H9 (cell line): ENCODE measurements at regions not wholly inside any gene's neighbourhood (a gene's known extent, or its start where the extent isn't known, plus 50 kb on each side); places are given as distances from the start of the nearest gene placed in this dataset.

Source experiments
- DNase-seq: peaks from one replicate; pipeline ENCODE4 v3.0.0-alpha.2; 2017
- H2AFZ ChIP-seq: one replicate; pipeline ENCODE4 v1.6.1; 2013; ENCODE audit warnings: mild to moderate bottlenecking, low read length, control low read depth, moderate library complexity
- H2AK5ac ChIP-seq: 2 replicates; pipeline ENCODE4 v1.6.1; 2013; ENCODE audit warnings: low read length, control low read depth, mixed read lengths; ENCODE audit not compliant: insufficient read length
- H2BK120ac ChIP-seq: one replicate; pipeline ENCODE4 v1.6.1; 2013; ENCODE audit warnings: low read depth, mild to moderate bottlenecking, low read length, control low read depth, inconsistent platforms; ENCODE audit not compliant: poor library complexity, severe bottlenecking
- H2BK12ac ChIP-seq: 2 replicates; pipeline ENCODE4 v1.6.1; 2013; ENCODE audit warnings: low read length, control low read depth, mixed read lengths, low read depth; ENCODE audit not compliant: insufficient read length
- H2BK15ac ChIP-seq: 2 replicates; pipeline ENCODE4 v1.6.1; 2013; ENCODE audit warnings: low read depth, low read length, control low read depth
- H2BK20ac ChIP-seq: one replicate; pipeline ENCODE4 v1.6.1; 2013; ENCODE audit warnings: low read depth, mild to moderate bottlenecking, low read length, control low read depth, inconsistent platforms; ENCODE audit not compliant: poor library complexity, severe bottlenecking
- H2BK5ac ChIP-seq: 2 replicates; pipeline ENCODE4 v1.6.1; 2013; ENCODE audit warnings: low read length, control low read depth, mixed read lengths; ENCODE audit not compliant: insufficient read length
- H3K14ac ChIP-seq: 2 replicates; pipeline ENCODE4 v1.6.1; 2013; ENCODE audit warnings: low read length, control low read depth; ENCODE audit not compliant: insufficient read depth
- H3K18ac ChIP-seq: 2 replicates; pipeline ENCODE4 v1.6.1; 2013; ENCODE audit warnings: low read depth, mild to moderate bottlenecking, mixed read lengths, low read length, control low read depth; ENCODE audit not compliant: insufficient read length
- H3K23ac ChIP-seq: 2 replicates; pipeline ENCODE4 v1.6.1; 2013; ENCODE audit warnings: low read length, control low read depth, mixed read lengths, low read depth; ENCODE audit not compliant: insufficient read length
- H3K23me2 ChIP-seq: 2 replicates; pipeline ENCODE4 v1.6.1; 2013; ENCODE audit warnings: low read depth, mild to moderate bottlenecking, mixed read lengths, low read length, control low read depth; ENCODE audit not compliant: insufficient read length, poor library complexity, severe bottlenecking
- H3K27ac ChIP-seq: 2 replicates; pipeline ENCODE4 v1.5.1; 2013; ENCODE audit warnings: low read length, control low read depth, mixed read lengths, low read depth; ENCODE audit not compliant: insufficient read length
- H3K27me3 ChIP-seq: 2 replicates; pipeline ENCODE4 v1.6.1; 2013; ENCODE audit warnings: low read length, control low read depth, inconsistent platforms; ENCODE audit not compliant: insufficient read depth
- H3K4ac ChIP-seq: 2 replicates; pipeline ENCODE4 v1.6.1; 2013; ENCODE audit warnings: low read depth, mild to moderate bottlenecking, control low read depth, inconsistent platforms, low read length, moderate library complexity
- H3K4me1 ChIP-seq: 2 replicates; pipeline ENCODE4 v1.6.1; 2013; ENCODE audit warnings: low read length, control low read depth, inconsistent platforms; ENCODE audit not compliant: insufficient read depth
- H3K4me2 ChIP-seq: 2 replicates; pipeline ENCODE4 v1.6.1; 2013; ENCODE audit warnings: low read length, control low read depth, mixed read lengths; ENCODE audit not compliant: insufficient read length, insufficient read depth
- H3K56ac ChIP-seq: 2 replicates; pipeline ENCODE4 v1.6.1; 2013; ENCODE audit warnings: low read depth, mild to moderate bottlenecking, mixed read lengths, low read length, control low read depth; ENCODE audit not compliant: insufficient read length
- H3K79me1 ChIP-seq: 2 replicates; pipeline ENCODE4 v1.6.1; 2013; ENCODE audit warnings: low read depth, mild to moderate bottlenecking, moderate library complexity, low read length, control low read depth, inconsistent platforms; ENCODE audit not compliant: insufficient read depth, poor library complexity, severe bottlenecking
- H3K79me2 ChIP-seq: 2 replicates; pipeline ENCODE4 v1.6.1; 2013; ENCODE audit warnings: low read length, control low read depth, inconsistent platforms; ENCODE audit not compliant: insufficient read depth
- H3K9ac ChIP-seq: 2 replicates; pipeline ENCODE4 v1.6.1; 2013; ENCODE audit warnings: low read length, control low read depth, mixed read lengths; ENCODE audit not compliant: insufficient read length; ENCODE audit errors: extremely low read depth
- H3K9me3 ChIP-seq: one replicate; pipeline ENCODE4 v1.6.1; 2013; ENCODE audit warnings: low read depth, low read length, inconsistent platforms; ENCODE audit not compliant: control insufficient read depth
- H3T11ph ChIP-seq: one replicate; pipeline ENCODE4 v1.6.1; 2013; ENCODE audit warnings: mild to moderate bottlenecking, low read length, control low read depth, inconsistent platforms
- H4K20me1 ChIP-seq: one replicate; pipeline ENCODE4 v1.6.1; 2013; ENCODE audit not compliant: control insufficient read depth, insufficient read length, insufficient read depth
- H4K5ac ChIP-seq: 2 replicates; pipeline ENCODE4 v1.6.1; 2013; ENCODE audit warnings: low read depth, mild to moderate bottlenecking, mixed read lengths, low read length, control low read depth; ENCODE audit not compliant: insufficient read length
- H4K8ac ChIP-seq: replicated peaks from 2 replicates; pipeline ENCODE4 v1.6.1; 2013; ENCODE audit warnings: low read length, control low read depth, mixed read lengths, low read depth; ENCODE audit not compliant: insufficient read length
- H4K91ac ChIP-seq: 2 replicates; pipeline ENCODE4 v1.6.1; 2013; ENCODE audit warnings: low read depth, mild to moderate bottlenecking, moderate library complexity, mixed read lengths, low read length, control low read depth; ENCODE audit not compliant: insufficient read length
- H3K27ac Mint-ChIP-seq, 3 experiments: 2 replicates in 2 of 3; 3 replicates in 1 of 3; pipeline ENCODE4 v1.8.0; 2020 to 2021; ENCODE audit warnings: mixed read lengths in 3 of 3, mild to moderate bottlenecking in 1 of 3, moderate library complexity in 1 of 3
- H3K27me3 Mint-ChIP-seq: 2 replicates; pipeline ENCODE4 v1.8.0; 2021; ENCODE audit warnings: low read depth, mild to moderate bottlenecking, moderate library complexity, mixed read lengths
- H3K36me3 Mint-ChIP-seq, 3 experiments: 2 replicates in 2 of 3; 3 replicates in 1 of 3; pipeline ENCODE4 v1.8.0; 2020 to 2021; ENCODE audit warnings: low read depth in 3 of 3, mixed read lengths in 3 of 3; ENCODE audit not compliant: insufficient read depth in 1 of 3
- H3K4me1 Mint-ChIP-seq, 2 experiments: 2 replicates each; pipeline ENCODE4 v1.8.0; 2020; ENCODE audit warnings: mixed read lengths in 2 of 2
- H3K4me3 Mint-ChIP-seq, 2 experiments: 2 replicates in 1 of 2; 3 replicates in 1 of 2; pipeline ENCODE4 v1.8.0; 2020 to 2021; ENCODE audit warnings: mild to moderate bottlenecking in 2 of 2, mixed read lengths in 2 of 2, moderate library complexity in 1 of 2
- H3K9me3 Mint-ChIP-seq, 2 experiments: 2 replicates in 1 of 2; 3 replicates in 1 of 2; pipeline ENCODE4 v1.8.0; 2020; ENCODE audit warnings: mild to moderate bottlenecking in 2 of 2, mixed read lengths in 2 of 2, moderate library complexity in 1 of 2
- CTCF ChIP-seq: fragments of 200-600 bp; sonication (generic); conservative IDR thresholded peaks from 3 replicates; pipeline ENCODE4 v1.8.0; 2021; ENCODE audit warnings: antibody characterized with exemption, mild to moderate bottlenecking
- WGBS: extraction: QIAGEN DNeasy Blood & Tissue Kit; methylation state at CpG from one replicate; pipeline ENCODE4 v1.1.7; 2013; ENCODE audit warnings: missing lambda C conversion rate, low lambda C conversion rate, mixed read lengths; ENCODE audit not compliant: insufficient read length; ENCODE audit errors: extremely low coverage; 5-methylcytosine and 5-hydroxymethylcytosine counted together

DNA sequence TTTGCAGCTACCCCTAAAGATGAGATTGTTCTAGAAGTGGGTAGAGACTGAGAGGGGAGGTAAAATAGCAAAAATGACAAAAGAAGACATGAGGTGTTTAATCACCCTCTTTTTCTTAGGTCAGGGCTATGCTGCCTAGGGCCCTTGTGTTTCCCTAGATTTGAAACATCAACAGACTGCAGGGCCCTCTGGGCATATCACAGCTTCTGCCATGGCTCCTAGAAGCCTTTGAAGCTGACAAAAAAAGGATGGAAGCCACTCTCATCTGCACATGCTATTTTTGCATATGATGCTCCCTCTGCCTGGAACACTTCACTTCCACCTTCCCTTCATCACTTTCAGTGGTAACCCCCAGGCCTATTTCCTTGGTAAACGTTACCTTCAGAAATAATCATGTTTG, 68.1 kb downstream of the BTG1 start:
- no peak overlapping the region for H3K4me3 Mint-ChIP-seq
- H3K27me3 ChIP-seq: no peaks in the 10 kb centered on the region
- H4K5ac ChIP-seq: no peak overlapping the region
- no peak overlapping the region for H3K14ac ChIP-seq
- H2BK15ac ChIP-seq: no peak overlapping the region
- no peak overlapping the region for H3K23ac ChIP-seq
- H3K4me2 ChIP-seq: no peak overlapping the region
- no peak overlapping the region for H2BK5ac ChIP-seq
- WGBS: no CpG with 5 or more reads among the region's 1 CpG
- H3K36me3 Mint-ChIP-seq: no peaks in the 10 kb centered on the region
- no peak overlapping the region for H3K4ac ChIP-seq
- no peak overlapping the region for H2BK20ac ChIP-seq
- no peaks in the 10 kb centered on the region for H3K9me3 Mint-ChIP-seq
- no peak overlapping the region for H2BK12ac ChIP-seq
- H3K27ac Mint-ChIP-seq: no peak overlapping the region
- H3K27me3 Mint-ChIP-seq: no peaks in the 10 kb centered on the region
- no peak overlapping the region for H3K56ac ChIP-seq
- no peaks in the 10 kb centered on the region for H4K20me1 ChIP-seq
- no peaks in the 10 kb centered on the region for H3K23me2 ChIP-seq
- DNase-seq: no peak
- no peaks in the 10 kb centered on the region for H3K9me3 ChIP-seq
- H3K9ac ChIP-seq: no peak overlapping the region
- no peak overlapping the region for H3T11ph ChIP-seq
- no peak overlapping the region for H4K91ac ChIP-seq
- no peaks in the 10 kb centered on the region for H3K79me2 ChIP-seq
- H2AK5ac ChIP-seq: no peak overlapping the region
- no peak overlapping the region for H2BK120ac ChIP-seq
- H3K4me1 Mint-ChIP-seq: peaks cover 3 to 14% of the 10 kb centered on the region in 2 experiments; a peak in 3 of 4 replicates
- no peak overlapping the region for H4K8ac ChIP-seq
- H2AFZ ChIP-seq: no peak overlapping the region
- no peaks in the 10 kb centered on the region for H3K4me1 ChIP-seq
- H3K27ac ChIP-seq: no peak overlapping the region
- no peak for TF ChIP-seq CTCF
- H3K79me1 ChIP-seq: no peaks in the 10 kb centered on the region
- H3K18ac ChIP-seq: no peak overlapping the region
